ENCODE measurements at regions not wholly inside any gene's neighbourhood (a gene's known extent, or its start where the extent isn't known, plus 50 kb on each side); places are given as distances from the start of the nearest gene placed in this dataset.

- intact Hi-C loops (cut with micrococcal nuclease), result no loop called here
- no peak overlapping the region for H3K4me3 Mint-ChIP-seq
These were observed 535.1 kb downstream of the RNF144A start for GRCh38 chr2:7452110-7452876.

DNA sequence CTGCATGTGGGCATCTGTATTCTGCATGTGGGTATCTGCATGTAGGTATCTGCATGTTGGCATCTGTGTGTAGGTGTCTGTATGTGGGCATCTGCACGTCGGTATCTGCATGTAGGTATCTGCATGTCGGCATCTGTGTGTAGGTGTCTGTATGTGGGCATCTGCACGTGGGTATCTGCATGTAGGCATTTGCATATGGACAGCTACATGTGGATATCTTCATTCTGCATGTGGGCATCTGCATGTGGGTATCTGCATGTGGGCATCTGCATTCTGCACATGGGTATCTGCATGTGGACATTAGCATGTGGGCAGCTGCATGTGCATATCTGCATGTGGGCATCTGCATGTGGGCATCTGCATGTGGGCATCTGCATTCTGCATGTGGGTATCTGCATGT lies 537.4 kb downstream of the RNF144A start:
- Mint-ChIP-seq H3K27me3 (no peaks in the 10 kb centered on the region), H3K4me3 (no peak overlapping the region), H3K4me1 (ENCODE audit: low read depth) (no peaks in the 10 kb centered on the region), H3K36me3 (ENCODE audit: low read depth) (no peaks in the 10 kb centered on the region), H3K9me3 (no peaks in the 10 kb centered on the region), H3K27ac (no peak overlapping the region)
- intact Hi-C loops (cut with micrococcal nuclease), result no loop called here

More at GRCh38 chr2:7452110-7452876, 535.1 kb downstream of the RNF144A start:
- no peaks in the 10 kb centered on the region for H3K27me3 Mint-ChIP-seq
- H3K9me3 Mint-ChIP-seq, result no peaks in the 10 kb centered on the region
- H3K4me1 Mint-ChIP-seq (ENCODE audit: low read depth), result no peaks in the 10 kb centered on the region
- H3K36me3 Mint-ChIP-seq (ENCODE audit: low read depth), result no peaks in the 10 kb centered on the region
- no peak overlapping the region for H3K27ac Mint-ChIP-seq

DNA sequence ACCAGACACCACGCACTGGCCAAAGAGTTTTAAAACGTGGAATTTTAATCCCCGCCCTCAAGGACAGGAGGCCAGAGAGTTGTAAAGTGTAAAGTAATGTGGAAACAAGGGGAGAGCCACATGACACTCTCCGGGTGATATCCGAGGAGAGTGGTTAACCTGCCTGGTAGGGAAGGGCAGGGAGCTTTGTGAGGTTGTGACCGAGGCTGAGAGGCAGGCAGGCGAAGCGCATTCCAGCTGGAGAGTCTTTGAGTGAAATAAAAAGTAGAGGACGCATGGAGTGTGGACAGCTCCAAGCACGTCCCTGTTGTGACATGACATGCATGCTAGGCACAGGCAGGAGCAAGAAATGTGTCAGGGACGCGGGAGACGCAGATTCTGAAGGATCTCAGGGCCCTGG lies 539.5 kb downstream of the RNF144A start:
- no peak overlapping the region for H3K27ac Mint-ChIP-seq
- no peaks in the 10 kb centered on the region for H3K27me3 Mint-ChIP-seq
- H3K4me3 Mint-ChIP-seq, result no peak overlapping the region
- no peaks in the 10 kb centered on the region for H3K9me3 Mint-ChIP-seq
- no peaks in the 10 kb centered on the region for H3K4me1 Mint-ChIP-seq (ENCODE audit: low read depth)
- H3K36me3 Mint-ChIP-seq (ENCODE audit: low read depth), result no peaks in the 10 kb centered on the region
- intact Hi-C loops (cut with micrococcal nuclease), result no loop called here

GRCh38 chr2:7458066-7458465 lies 540.9 kb downstream of the RNF144A start:
- intact Hi-C loops (cut with micrococcal nuclease), result no loop called here
- Mint-ChIP-seq H3K4me1 (ENCODE audit: low read depth) (no peaks in the 10 kb centered on the region), H3K27me3 (no peaks in the 10 kb centered on the region), H3K4me3 (no peak overlapping the region), H3K36me3 (ENCODE audit: low read depth) (no peaks in the 10 kb centered on the region), H3K27ac (no peak overlapping the region), H3K9me3 (no peaks in the 10 kb centered on the region)

DNA sequence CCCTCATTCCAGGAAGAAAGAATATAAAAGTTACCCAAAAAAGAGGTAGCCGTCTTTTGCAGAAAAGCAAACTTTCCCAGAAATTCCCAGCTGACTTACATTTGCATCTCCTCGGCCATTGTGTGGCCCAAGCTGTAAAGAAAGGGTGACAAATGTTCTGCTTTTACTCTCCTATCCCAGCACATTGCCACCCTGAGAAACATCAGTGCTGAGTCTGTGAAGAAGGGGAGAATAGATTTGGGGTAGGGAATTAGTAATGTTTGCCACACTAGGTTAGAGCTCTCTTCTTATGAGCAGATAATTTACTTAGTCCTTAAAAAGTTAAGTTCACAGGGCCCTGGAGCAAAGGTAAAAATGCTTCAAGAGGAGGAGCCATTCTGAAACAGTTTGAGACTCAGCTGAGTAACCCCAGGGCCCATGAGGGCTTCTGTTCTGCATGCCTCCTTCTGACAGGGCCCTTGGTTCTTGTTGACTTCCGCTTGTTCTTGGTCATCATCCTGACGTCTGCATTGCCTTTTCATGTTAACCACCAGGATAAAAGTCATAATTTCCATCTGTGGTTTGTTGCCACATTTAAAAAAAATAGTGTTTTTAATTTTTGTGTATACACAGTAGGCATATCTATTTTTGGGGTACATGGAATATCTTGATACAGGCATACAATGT lies 550.7 kb downstream of the RNF144A start:
- intact Hi-C loops (cut with micrococcal nuclease), result no loop called here
- Mint-ChIP-seq H3K27me3 (peaks cover 2% of the 10 kb centered on the region), H3K36me3 (ENCODE audit: low read depth) (no peaks in the 10 kb centered on the region), H3K4me1 (ENCODE audit: low read depth) (peaks cover 5% of the 10 kb centered on the region), H3K27ac (no peak overlapping the region), H3K9me3 (no peaks in the 10 kb centered on the region), H3K4me3 (no peak overlapping the region)

- Mint-ChIP-seq H3K27me3 (peaks cover 2% of the 10 kb centered on the region), H3K36me3 (ENCODE audit: low read depth) (no peaks in the 10 kb centered on the region), H3K27ac (no peak overlapping the region), H3K9me3 (no peaks in the 10 kb centered on the region), H3K4me1 (ENCODE audit: low read depth) (peaks cover 5% of the 10 kb centered on the region), H3K4me3 (no peak overlapping the region)
- intact Hi-C loops (cut with micrococcal nuclease), result no loop called here
These were observed 551.2 kb downstream of the RNF144A start for GRCh38 chr2:7468448-7468828.

- H3K27me3 Mint-ChIP-seq, result peaks cover 2% of the 10 kb centered on the region
- H3K4me1 Mint-ChIP-seq (ENCODE audit: low read depth), result peaks cover 5% of the 10 kb centered on the region
- H3K27ac Mint-ChIP-seq, result no peak overlapping the region
- no peaks in the 10 kb centered on the region for H3K9me3 Mint-ChIP-seq
- H3K4me3 Mint-ChIP-seq, result no peak overlapping the region
- no peaks in the 10 kb centered on the region for H3K36me3 Mint-ChIP-seq (ENCODE audit: low read depth)
- intact Hi-C loops (cut with micrococcal nuclease), result no loop called here
These were observed 551.7 kb downstream of the RNF144A start for GRCh38 chr2:7468955-7469354.

DNA sequence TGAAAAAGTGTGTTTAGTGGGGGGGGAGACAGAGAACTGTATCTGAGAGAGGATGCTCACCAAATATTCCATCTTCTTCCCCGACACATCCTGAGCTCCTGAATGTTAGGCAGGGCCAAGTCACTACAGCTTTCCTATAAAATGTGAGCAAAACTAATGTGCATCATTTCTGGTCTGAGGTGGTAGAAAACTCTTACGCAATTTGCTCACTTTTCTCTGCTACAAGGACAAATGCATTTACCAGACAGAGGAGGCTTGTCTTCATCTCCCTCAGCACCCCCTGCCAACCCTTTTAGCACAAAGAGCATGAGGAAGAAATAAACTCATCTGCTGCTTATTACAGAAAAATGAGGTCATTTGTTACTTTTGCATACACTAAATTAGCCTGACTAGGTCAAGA lies 554.0 kb downstream of the RNF144A start:
- Mint-ChIP-seq H3K27ac (no peak overlapping the region), H3K36me3 (ENCODE audit: low read depth) (no peaks in the 10 kb centered on the region), H3K4me3 (no peak overlapping the region), H3K27me3 (peaks cover 2% of the 10 kb centered on the region), H3K4me1 (ENCODE audit: low read depth) (peaks cover 5% of the 10 kb centered on the region), H3K9me3 (no peaks in the 10 kb centered on the region)
- intact Hi-C loops (cut with micrococcal nuclease), result no loop called here

DNA sequence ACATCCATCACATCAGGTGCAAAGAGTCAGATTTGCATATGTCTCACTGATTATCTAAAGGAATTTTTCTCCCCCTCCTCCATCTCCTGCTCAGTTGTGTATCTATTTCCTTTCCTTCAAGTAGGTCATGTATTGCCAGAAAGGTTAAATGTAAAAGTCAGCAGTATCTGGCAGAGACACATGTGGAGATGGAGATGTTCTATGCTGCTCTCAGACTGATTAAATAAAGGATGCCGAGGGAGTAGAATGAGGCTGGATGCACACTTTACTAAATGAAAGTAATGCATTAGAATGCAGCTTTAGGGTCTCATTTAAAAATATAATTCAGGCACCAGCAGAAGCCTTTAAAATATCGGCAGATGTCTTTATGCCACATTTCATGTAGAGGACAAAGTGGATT lies 555.3 kb downstream of the RNF144A start:
- Mint-ChIP-seq H3K27ac (no peak overlapping the region), H3K4me1 (ENCODE audit: low read depth) (peaks cover 5% of the 10 kb centered on the region), H3K4me3 (no peak overlapping the region), H3K36me3 (ENCODE audit: low read depth) (no peaks in the 10 kb centered on the region), H3K9me3 (no peaks in the 10 kb centered on the region), H3K27me3 (peaks cover 2% of the 10 kb centered on the region)
- intact Hi-C loops (cut with micrococcal nuclease), result no loop called here

DNA sequence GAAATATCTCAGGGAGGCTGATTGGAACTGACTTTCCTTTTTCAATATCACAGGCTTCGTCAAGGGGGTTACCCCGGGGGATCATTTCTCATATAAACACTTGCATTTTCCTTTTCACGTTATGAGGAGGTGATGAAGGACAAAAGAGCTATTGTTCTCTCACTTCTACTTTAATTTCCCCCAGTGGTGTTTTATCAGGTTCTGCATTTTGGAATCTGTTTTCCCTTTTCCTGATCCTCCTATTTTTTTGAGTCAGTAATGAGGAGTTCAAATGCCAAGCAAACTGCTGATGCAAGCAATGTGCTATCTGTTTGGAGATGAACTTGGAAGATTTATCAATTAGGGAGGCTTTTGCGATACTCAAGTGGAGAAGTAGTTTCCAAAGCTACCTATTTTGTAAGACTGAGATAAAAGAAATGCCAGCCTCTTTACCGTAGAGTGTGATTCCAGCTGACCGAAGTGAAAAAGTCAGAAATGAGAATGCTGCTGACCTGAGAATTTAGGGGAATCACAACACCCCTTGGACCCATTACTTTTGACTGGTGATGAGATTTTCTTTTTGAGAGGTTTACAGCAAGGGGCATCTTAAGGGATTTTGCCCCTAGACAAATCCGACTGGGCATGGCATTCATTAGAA lies 556.0 kb downstream of the RNF144A start:
- Mint-ChIP-seq H3K4me3 (no peak overlapping the region), H3K4me1 (ENCODE audit: low read depth) (peaks cover 5% of the 10 kb centered on the region), H3K27ac (no peak overlapping the region), H3K27me3 (peaks cover 2% of the 10 kb centered on the region), H3K9me3 (no peaks in the 10 kb centered on the region), H3K36me3 (ENCODE audit: low read depth) (no peaks in the 10 kb centered on the region)
- intact Hi-C loops (cut with micrococcal nuclease), result no loop called here

DNA sequence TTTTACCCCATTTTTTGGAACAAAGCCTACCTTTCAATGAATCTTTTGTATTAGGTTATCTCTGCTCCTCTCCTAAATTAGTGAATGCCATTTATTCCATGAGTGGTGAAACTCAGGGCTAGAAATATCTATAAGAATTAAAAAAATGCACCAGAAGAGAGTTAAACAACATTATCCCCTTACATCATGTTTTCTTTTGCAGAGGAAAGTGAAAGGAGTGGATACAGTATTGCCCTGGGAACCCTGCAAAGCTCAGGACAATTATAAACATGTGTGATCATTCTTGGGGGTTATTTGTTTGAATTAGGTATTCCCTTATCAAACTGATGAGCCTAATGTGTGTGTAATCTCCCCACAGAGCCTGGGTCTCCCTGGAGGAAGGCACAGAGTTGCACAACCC lies 559.2 kb downstream of the RNF144A start:
- peaks cover 2% of the 10 kb centered on the region for H3K27me3 Mint-ChIP-seq
- intact Hi-C loops (cut with micrococcal nuclease), result no loop called here
- H3K4me3 Mint-ChIP-seq, result no peak overlapping the region
- H3K27ac Mint-ChIP-seq, result no peak overlapping the region
- no peaks in the 10 kb centered on the region for H3K4me1 Mint-ChIP-seq (ENCODE audit: low read depth)
- H3K9me3 Mint-ChIP-seq, result no peaks in the 10 kb centered on the region
- H3K36me3 Mint-ChIP-seq (ENCODE audit: low read depth), result no peaks in the 10 kb centered on the region

- no peaks in the 10 kb centered on the region for H3K9me3 Mint-ChIP-seq
- no peak overlapping the region for H3K27ac Mint-ChIP-seq
- H3K36me3 Mint-ChIP-seq (ENCODE audit: low read depth), result no peaks in the 10 kb centered on the region
- H3K4me3 Mint-ChIP-seq, result no peak overlapping the region
- intact Hi-C loops (cut with micrococcal nuclease), result no loop called here
- no peaks in the 10 kb centered on the region for H3K4me1 Mint-ChIP-seq (ENCODE audit: low read depth)
- no peaks in the 10 kb centered on the region for H3K27me3 Mint-ChIP-seq
These were observed 562.4 kb downstream of the RNF144A start for GRCh38 chr2:7479603-7480002.

DNA sequence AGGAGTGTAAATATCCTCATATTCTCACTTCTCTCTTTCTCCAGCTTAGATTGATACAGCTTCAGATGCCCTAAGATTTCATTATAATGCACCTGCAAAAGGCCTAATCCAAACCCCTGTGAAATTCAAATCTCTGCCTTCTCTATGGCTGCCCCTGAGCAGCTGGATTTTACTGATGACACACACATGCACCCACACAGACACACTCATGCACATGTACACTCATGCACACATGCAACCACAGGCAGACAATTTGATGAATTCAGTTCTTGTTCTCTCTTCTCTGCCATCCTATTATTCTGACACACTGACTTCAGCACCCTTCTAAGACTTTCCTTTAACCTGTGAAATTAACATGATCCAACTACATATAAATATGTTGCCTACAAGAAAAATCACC lies 563.2 kb downstream of the RNF144A start:
- H3K9me3 Mint-ChIP-seq, result no peaks in the 10 kb centered on the region
- H3K4me1 Mint-ChIP-seq (ENCODE audit: low read depth), result no peaks in the 10 kb centered on the region
- H3K36me3 Mint-ChIP-seq (ENCODE audit: low read depth), result no peaks in the 10 kb centered on the region
- no peak overlapping the region for H3K27ac Mint-ChIP-seq
- no peak overlapping the region for H3K4me3 Mint-ChIP-seq
- H3K27me3 Mint-ChIP-seq, result no peaks in the 10 kb centered on the region
- intact Hi-C loops (cut with micrococcal nuclease), result no loop called here

GRCh38 chr2:7490672-7491071 lies 573.5 kb downstream of the RNF144A start:
- no peaks in the 10 kb centered on the region for H3K27me3 Mint-ChIP-seq
- peaks cover 9% of the 10 kb centered on the region for H3K9me3 Mint-ChIP-seq
- no peak overlapping the region for H3K4me3 Mint-ChIP-seq
- no peak overlapping the region for H3K27ac Mint-ChIP-seq
- intact Hi-C loops (cut with micrococcal nuclease), result no loop called here
- H3K36me3 Mint-ChIP-seq (ENCODE audit: low read depth), result no peaks in the 10 kb centered on the region
- no peaks in the 10 kb centered on the region for H3K4me1 Mint-ChIP-seq (ENCODE audit: low read depth)

Measured in dendritic cell treated with granulocyte-macrophage colony-stimulating factor and Interleukin-4, amounts not matched to agents 40 ng/mL and 50 ng/mL, for 4 days (primary cell).